HepG2 (cell line): ENCODE measurements at regions not wholly inside any gene's neighbourhood (a gene's known extent, or its start where the extent isn't known, plus 50 kb on each side); places are given as distances from the start of the nearest gene placed in this dataset.

Experiments
- ATAC-seq: fragments of 200-7000 bp; cut with Tn5 transposase; 3 replicates; pipeline ENCODE4 v1.9.1; 2020; ENCODE audit warnings: mild to moderate bottlenecking, moderate library complexity
- BruUV-seq: library from RNA; stranded (reverse); fragments of 400-500 nt; replicated peaks from 2 replicates; lab custom pipeline; 2021; lab: Mats Ljungman, UMichigan
- CTCF ChIA-PET: fragments of 300-600 bp; formaldehyde crosslinking; extraction: SDS; loops from one replicate; lab custom pipeline; 2021; ENCODE audit warnings: low total read pairs, inconsistent platforms, low intra/inter-chr PET ratio; lab: Yijun Ruan, JAX
- POLR2A ChIA-PET: fragments of 350-600 bp; sonication (Branson Sonifier 250); formaldehyde crosslinking; loops from one replicate; lab custom pipeline; 2020; ENCODE audit warnings: antibody characterized with exemption, inconsistent platforms; lab: Yijun Ruan, JAX
- DNase-seq: peaks from one replicate; pipeline ENCODE4 v3.0.0-alpha.2; 2015; ENCODE audit warnings: low spot score
- FAIRE-seq: peaks from 3 replicates; lab custom pipeline; 2011; peaks lifted over from hg19 to GRCh38; lab: Jason Lieb, UNC
- H2AFZ ChIP-seq: one replicate; pipeline ENCODE4 v1.6.1; 2011; ENCODE audit warnings: low read length, inconsistent platforms
- H3K27ac ChIP-seq: fragments of 300-600 bp; 3 replicates; pipeline ENCODE4 v1.8.0; 2011; ENCODE audit warnings: mixed run types, mild to moderate bottlenecking, mixed read lengths, low read length, inconsistent platforms; ENCODE audit not compliant: insufficient read depth; ENCODE audit errors: extremely low read length
- H3K27me3 ChIP-seq, 2 experiments: fragments of 200-600 bp in 1 of 2; 2 replicates in 1 of 2; 3 replicates in 1 of 2; pipeline versions ENCODE4 v1.6.0 to v1.8.0; 2011; ENCODE audit warnings: low read length in 2 of 2, mild to moderate bottlenecking in 2 of 2, moderate library complexity in 2 of 2, inconsistent platforms in 1 of 2; ENCODE audit not compliant: insufficient read depth in 2 of 2, control insufficient read depth in 1 of 2
- H3K36me3 ChIP-seq, 2 experiments: fragments of 200-600 bp in 1 of 2; replicated peaks in 1 of 2; 2 replicates in 1 of 2; 3 replicates in 1 of 2; pipeline versions ENCODE4 v1.5.1 to v1.8.0; 2011; ENCODE audit warnings: low read length in 2 of 2, inconsistent platforms in 1 of 2; ENCODE audit not compliant: insufficient read depth in 2 of 2, control insufficient read depth in 1 of 2
- H3K4me1 ChIP-seq: 2 replicates; pipeline ENCODE4 v1.5.1; 2012; ENCODE audit warnings: low read length, inconsistent platforms; ENCODE audit not compliant: insufficient read depth
- H3K4me2 ChIP-seq: 2 replicates; pipeline ENCODE4 v1.6.0; 2011; ENCODE audit warnings: low read depth, low read length, inconsistent platforms
- H3K4me3 ChIP-seq, 3 experiments: fragments of 200-600 bp in 1 of 3; sonication (generic), shearing (Covaris generic) in 1 of 3; replicated peaks in 1 of 3; 2 replicates each; pipeline ENCODE4 v1.5.1; 2011 to 2016; ENCODE audit warnings: low read length in 3 of 3, inconsistent platforms in 2 of 3, low read depth in 2 of 3, mild to moderate bottlenecking in 2 of 3, control low read depth in 1 of 3, mixed read lengths in 1 of 3; ENCODE audit not compliant: insufficient read depth in 1 of 3
- H3K79me2 ChIP-seq: one replicate; pipeline ENCODE4 v1.6.1; 2011; ENCODE audit warnings: low read length, inconsistent platforms; ENCODE audit not compliant: insufficient read depth
- H3K9ac ChIP-seq: 2 replicates; pipeline ENCODE4 v1.6.0; 2011; ENCODE audit warnings: mild to moderate bottlenecking, low read depth, low read length, inconsistent platforms; ENCODE audit not compliant: insufficient read depth
- H3K9me3 ChIP-seq: 2 replicates; pipeline ENCODE4 v1.5.1; 2012; ENCODE audit warnings: mild to moderate bottlenecking, low read length
- H4K20me1 ChIP-seq: 2 replicates; pipeline ENCODE4 v1.6.0; 2011; ENCODE audit warnings: inconsistent platforms, mild to moderate bottlenecking, low read length, moderate library complexity; ENCODE audit not compliant: insufficient read depth
- BCL6 ChIP-seq: IDR thresholded peaks from 2 replicates; pipeline ENCODE4 v1.6.1; 2016; ENCODE audit warnings: missing genetic modification reagents, missing compliant biosample characterization
- CENPX ChIP-seq: sonication (generic); formaldehyde crosslinking; IDR thresholded peaks from 2 replicates; pipeline ENCODE4 v1.9.0; 2021; ENCODE audit warnings: mild to moderate bottlenecking, missing genetic modification reagents, moderate library complexity
- FOXC1 ChIP-seq: sonication (generic); formaldehyde crosslinking; IDR thresholded peaks from 2 replicates; pipeline ENCODE4 v1.8.0; 2022; ENCODE audit warnings: mild to moderate bottlenecking, missing genetic modification reagents, borderline replicate concordance
- NFKB2 ChIP-seq: sonication (generic); formaldehyde crosslinking; IDR thresholded peaks from 2 replicates; pipeline ENCODE4 v1.4.0; 2020; ENCODE audit warnings: missing genetic modification reagents, borderline replicate concordance
- POGZ ChIP-seq: sonication (generic); formaldehyde crosslinking; IDR thresholded peaks from 2 replicates; pipeline ENCODE4 v1.4.0; 2020; ENCODE audit warnings: mild to moderate bottlenecking, missing genetic modification reagents
- RARG ChIP-seq: sonication (generic); formaldehyde crosslinking; IDR thresholded peaks from 2 replicates; pipeline ENCODE4 v1.4.0; 2020; ENCODE audit warnings: low read depth, mild to moderate bottlenecking, missing genetic modification reagents
- RFX1 ChIP-seq: fragments of 450-650 bp; IDR thresholded peaks from 2 replicates; pipeline ENCODE4 v1.6.1; 2017
- SRSF1 ChIP-seq: fragments of 200-400 bp; formaldehyde crosslinking; optimal IDR thresholded peaks from 2 replicates; pipeline ENCODE3; 2017; ENCODE audit warnings: mild to moderate bottlenecking, low read depth, low read length, moderate library complexity
- ZNF556 ChIP-seq: sonication (generic); formaldehyde crosslinking; IDR thresholded peaks from 2 replicates; pipeline ENCODE4 v1.4.0; 2020; ENCODE audit warnings: mild to moderate bottlenecking, missing genetic modification reagents, borderline replicate concordance
- ZNF75D ChIP-seq: sonication (generic); formaldehyde crosslinking; IDR thresholded peaks from 2 replicates; pipeline ENCODE4 v1.8.1; 2023; ENCODE audit warnings: missing genetic modification reagents, mild to moderate bottlenecking, borderline replicate concordance
- ZNF761 ChIP-seq: sonication (generic); formaldehyde crosslinking; conservative IDR thresholded peaks from 2 replicates; pipeline ENCODE4 v1.4.0; 2020; ENCODE audit warnings: mild to moderate bottlenecking, missing genetic modification reagents
- WGBS: methylation state at CpG from one replicate; pipeline ENCODE4 v1.1.6; 2017; ENCODE audit warnings: low lambda C conversion rate; 5-methylcytosine and 5-hydroxymethylcytosine counted together
- in situ Hi-C: cut with HindIII; loops from 2 replicates; pipeline ENCODE4 v1.10.0; 2017; ENCODE audit warnings: low pct_unique_long_range_greater_than_20kb; ENCODE audit not compliant: extremely low pct_ligation_motif_present
- intact Hi-C: fragments of 100-400 bp; cut with micrococcal nuclease; formaldehyde crosslinking; loops from one replicate; pipeline ENCODE4 v1.10.0; 2022; ENCODE audit not compliant: unreplicated experiment
- TF ChIP-seq, protein P1 (sequence below): sonication (generic); formaldehyde crosslinking; IDR thresholded peaks from 2 replicates; pipeline ENCODE4 v1.4.0; 2020; ENCODE audit warnings: missing genetic modification reagents, low read depth, mild to moderate bottlenecking, borderline replicate concordance
- TF ChIP-seq, protein P2 (sequence below): sonication (generic); formaldehyde crosslinking; IDR thresholded peaks from 2 replicates; pipeline ENCODE4 v1.4.0; 2020; ENCODE audit warnings: missing genetic modification reagents

DNA sequence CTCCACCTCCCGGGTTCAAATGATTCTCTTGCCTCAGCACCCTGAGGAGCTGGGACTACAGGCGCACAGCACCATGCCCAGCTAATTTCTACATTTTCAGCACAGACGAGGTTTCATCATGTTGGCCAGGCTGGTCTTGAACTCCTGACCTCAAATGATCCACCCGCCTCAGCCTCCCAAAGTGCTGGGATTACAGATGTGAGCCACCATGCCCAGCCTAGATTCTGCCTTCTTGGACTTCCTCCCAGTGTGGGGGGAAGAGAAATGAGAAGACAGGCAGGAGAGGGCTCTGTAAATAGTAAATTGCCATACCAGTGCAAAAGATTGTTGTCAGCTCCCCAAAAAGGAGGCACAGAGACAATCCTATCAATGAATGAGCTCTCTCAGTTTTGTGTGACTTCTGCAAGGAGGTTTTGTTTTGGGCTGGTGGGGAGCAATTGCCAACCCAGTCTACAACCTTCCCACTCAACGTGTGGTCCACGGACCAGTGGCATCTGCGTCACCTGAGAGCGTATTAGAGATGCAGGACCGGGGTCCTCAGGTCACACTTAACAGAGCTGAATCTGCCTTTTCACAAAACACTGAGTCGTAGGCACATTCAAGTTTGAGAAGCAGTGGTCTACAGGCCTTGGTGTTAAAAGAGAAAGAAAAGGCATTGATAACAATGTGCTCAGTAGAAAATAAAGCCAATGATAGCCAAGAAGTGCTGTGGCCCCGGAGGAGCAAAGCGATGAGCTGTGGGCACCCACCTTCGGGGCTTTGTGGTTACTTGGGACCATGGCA, 78.1 kb downstream of the MYCN start:
- Histone ChIP-seq H3K4me1 (no peaks in the 10 kb centered on the region), H3K4me3 (no peak overlapping the region), H3K9me3 (no peaks in the 10 kb centered on the region), H3K27ac (no peak overlapping the region), H2AFZ (no peak overlapping the region), H3K4me2 (no peak overlapping the region), H3K79me2 (no peaks in the 10 kb centered on the region), H3K9ac (no peak overlapping the region), H4K20me1 (no peaks in the 10 kb centered on the region), H3K27me3 (peaks cover 0 to 8% of the 10 kb centered on the region in 2 experiments; a peak in 1 of 5 replicates), H3K36me3 (no peaks in the 10 kb centered on the region)
- FAIRE-seq (no peak), DNase-seq (no peak), ATAC-seq (no peak)
- CTCF ChIA-PET: no interaction called here
- no TSS peak for BruUV-seq
- POLR2A ChIA-PET: no interaction called here
- 51% methylated on average over 13 of the region's 13 CpGs for WGBS
- TF ChIP-seq SRSF1 (no peak), ZNF556 (CRISPR knock-in tag) (no peak), CENPX (CRISPR knock-in tag) (no peak), ZNF75D (CRISPR knock-in tag) (no peak), ZNF761 (CRISPR knock-in tag) (no peak), RFX1 (no peak), NFKB2 (CRISPR knock-in tag) (no peak), RARG (CRISPR knock-in tag) (no peak), BCL6 (CRISPR knock-in tag) (no peak), POGZ (CRISPR knock-in tag) (no peak), FOXC1 (CRISPR knock-in tag) (no peak)
- TF ChIP-seq, protein P1, sequence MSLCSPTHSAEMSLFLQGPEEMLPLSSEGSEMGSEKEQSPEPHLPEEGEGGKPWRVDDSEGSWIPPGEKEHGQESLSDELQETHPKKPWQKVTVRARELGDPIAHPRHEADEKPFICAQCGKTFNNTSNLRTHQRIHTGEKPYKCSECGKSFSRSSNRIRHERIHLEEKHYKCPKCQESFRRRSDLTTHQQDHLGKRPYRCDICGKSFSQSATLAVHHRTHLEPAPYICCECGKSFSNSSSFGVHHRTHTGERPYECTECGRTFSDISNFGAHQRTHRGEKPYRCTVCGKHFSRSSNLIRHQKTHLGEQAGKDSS: no peak
- TF ChIP-seq, protein P2, sequence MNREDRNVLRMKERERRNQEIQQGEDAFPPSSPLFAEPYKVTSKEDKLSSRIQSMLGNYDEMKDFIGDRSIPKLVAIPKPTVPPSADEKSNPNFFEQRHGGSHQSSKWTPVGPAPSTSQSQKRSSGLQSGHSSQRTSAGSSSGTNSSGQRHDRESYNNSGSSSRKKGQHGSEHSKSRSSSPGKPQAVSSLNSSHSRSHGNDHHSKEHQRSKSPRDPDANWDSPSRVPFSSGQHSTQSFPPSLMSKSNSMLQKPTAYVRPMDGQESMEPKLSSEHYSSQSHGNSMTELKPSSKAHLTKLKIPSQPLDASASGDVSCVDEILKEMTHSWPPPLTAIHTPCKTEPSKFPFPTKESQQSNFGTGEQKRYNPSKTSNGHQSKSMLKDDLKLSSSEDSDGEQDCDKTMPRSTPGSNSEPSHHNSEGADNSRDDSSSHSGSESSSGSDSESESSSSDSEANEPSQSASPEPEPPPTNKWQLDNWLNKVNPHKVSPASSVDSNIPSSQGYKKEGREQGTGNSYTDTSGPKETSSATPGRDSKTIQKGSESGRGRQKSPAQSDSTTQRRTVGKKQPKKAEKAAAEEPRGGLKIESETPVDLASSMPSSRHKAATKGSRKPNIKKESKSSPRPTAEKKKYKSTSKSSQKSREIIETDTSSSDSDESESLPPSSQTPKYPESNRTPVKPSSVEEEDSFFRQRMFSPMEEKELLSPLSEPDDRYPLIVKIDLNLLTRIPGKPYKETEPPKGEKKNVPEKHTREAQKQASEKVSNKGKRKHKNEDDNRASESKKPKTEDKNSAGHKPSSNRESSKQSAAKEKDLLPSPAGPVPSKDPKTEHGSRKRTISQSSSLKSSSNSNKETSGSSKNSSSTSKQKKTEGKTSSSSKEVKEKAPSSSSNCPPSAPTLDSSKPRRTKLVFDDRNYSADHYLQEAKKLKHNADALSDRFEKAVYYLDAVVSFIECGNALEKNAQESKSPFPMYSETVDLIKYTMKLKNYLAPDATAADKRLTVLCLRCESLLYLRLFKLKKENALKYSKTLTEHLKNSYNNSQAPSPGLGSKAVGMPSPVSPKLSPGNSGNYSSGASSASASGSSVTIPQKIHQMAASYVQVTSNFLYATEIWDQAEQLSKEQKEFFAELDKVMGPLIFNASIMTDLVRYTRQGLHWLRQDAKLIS (CRISPR knock-in tag): no peak
- intact Hi-C loops (no loop called here), in situ Hi-C loops (no loop called here)
